ENCODE measurements at regions not wholly inside any gene's neighbourhood (a gene's known extent, or its start where the extent isn't known, plus 50 kb on each side); places are given as distances from the start of the nearest gene placed in this dataset.

DNA sequence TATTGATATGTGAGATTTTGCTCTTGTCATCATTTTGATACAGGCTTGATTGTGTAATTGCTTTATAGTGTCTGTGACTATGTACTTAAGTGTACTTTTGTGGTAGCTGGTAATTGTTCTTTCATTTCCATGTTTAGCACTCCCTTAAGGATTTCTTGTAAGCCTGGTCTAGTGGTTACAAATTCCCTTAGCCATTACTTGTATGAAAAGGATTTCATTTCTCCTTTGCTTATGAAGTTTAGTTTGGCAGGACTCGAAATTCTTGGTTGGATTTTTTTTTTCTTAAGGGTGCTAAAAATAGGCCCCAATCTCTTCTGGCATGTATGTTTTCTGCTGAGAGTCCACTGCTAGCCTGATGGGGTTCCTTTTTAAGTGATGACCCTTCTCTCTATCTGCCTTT, 346.8 kb downstream of the JRKL start:
- H3K4me2 ChIP-seq (ENCODE audit: insufficient read depth, low read length): no peak overlapping the region
- no peaks in the 10 kb centered on the region for H3K9me1 ChIP-seq (replicated peaks; ENCODE audit: control insufficient read depth, extremely low read depth, insufficient read depth, low read length)
- ChIA-PET CTCF (no interaction called here), POLR2A (no interaction called here)
- H4K20me1 ChIP-seq (replicated peaks; ENCODE audit: control insufficient read depth, extremely low read depth, insufficient read depth, low read length): no peaks in the 10 kb centered on the region
- intact Hi-C loops (cut with micrococcal nuclease): no loop called here
- H3K4me3 ChIP-seq (replicated peaks in 1 of 3; ENCODE audit: insufficient read depth in 1 of 3, low read depth in 1 of 3, low read length in 3 of 3): no peak overlapping the region
- dilution Hi-C loops (cut with MboI; ENCODE audit: extremely low pct_ligation_motif_present, low sequenced_read_pairs): no loop called here
- BruUV-seq (replicated peaks): no TSS peak
- H3K27ac ChIP-seq (ENCODE audit: insufficient read depth, low read depth, low read length): no peak overlapping the region
- H3K4me1 ChIP-seq (ENCODE audit: control insufficient read depth, extremely low read depth, insufficient read depth, low read length): no peaks in the 10 kb centered on the region
- no peaks in the 10 kb centered on the region for H3K9me3 ChIP-seq (replicated peaks; ENCODE audit: control insufficient read depth, insufficient read depth, low read length)
- TF ChIP-seq, protein P1, sequence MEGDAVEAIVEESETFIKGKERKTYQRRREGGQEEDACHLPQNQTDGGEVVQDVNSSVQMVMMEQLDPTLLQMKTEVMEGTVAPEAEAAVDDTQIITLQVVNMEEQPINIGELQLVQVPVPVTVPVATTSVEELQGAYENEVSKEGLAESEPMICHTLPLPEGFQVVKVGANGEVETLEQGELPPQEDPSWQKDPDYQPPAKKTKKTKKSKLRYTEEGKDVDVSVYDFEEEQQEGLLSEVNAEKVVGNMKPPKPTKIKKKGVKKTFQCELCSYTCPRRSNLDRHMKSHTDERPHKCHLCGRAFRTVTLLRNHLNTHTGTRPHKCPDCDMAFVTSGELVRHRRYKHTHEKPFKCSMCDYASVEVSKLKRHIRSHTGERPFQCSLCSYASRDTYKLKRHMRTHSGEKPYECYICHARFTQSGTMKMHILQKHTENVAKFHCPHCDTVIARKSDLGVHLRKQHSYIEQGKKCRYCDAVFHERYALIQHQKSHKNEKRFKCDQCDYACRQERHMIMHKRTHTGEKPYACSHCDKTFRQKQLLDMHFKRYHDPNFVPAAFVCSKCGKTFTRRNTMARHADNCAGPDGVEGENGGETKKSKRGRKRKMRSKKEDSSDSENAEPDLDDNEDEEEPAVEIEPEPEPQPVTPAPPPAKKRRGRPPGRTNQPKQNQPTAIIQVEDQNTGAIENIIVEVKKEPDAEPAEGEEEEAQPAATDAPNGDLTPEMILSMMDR (IDR thresholded peaks at IDR 0.05; ENCODE audit: extremely low read depth in 1 of 2, insufficient read depth in 1 of 2, low read depth in 1 of 2, low read length in 2 of 2): no peak
- TF ChIP-seq POLR2AphosphoS5 (IDR thresholded peaks at IDR 0.05; ENCODE audit: insufficient read depth, low read depth, low read length) (no peak), EZH2 (IDR thresholded peaks at IDR 0.05; ENCODE audit: borderline replicate concordance, low read depth, low read length, severe bottlenecking) (no peak), MYC (IDR thresholded peaks at IDR 0.05; ENCODE audit: low read depth, low read length) (no peak), FOS (IDR thresholded peaks at IDR 0.05; ENCODE audit: borderline replicate concordance, insufficient read depth, low read length) (no peak), JUN (IDR thresholded peaks at IDR 0.05; ENCODE audit: borderline replicate concordance, insufficient read depth, insufficient read length, low read depth) (no peak), POLR2A (IDR thresholded peaks at IDR 0.05; ENCODE audit: low read depth, low read length) (no peak), GATA2 (IDR thresholded peaks at IDR 0.05; ENCODE audit: insufficient read depth, insufficient read length, low read depth, low read length) (no peak)
- TF ChIP-seq, protein P2, sequence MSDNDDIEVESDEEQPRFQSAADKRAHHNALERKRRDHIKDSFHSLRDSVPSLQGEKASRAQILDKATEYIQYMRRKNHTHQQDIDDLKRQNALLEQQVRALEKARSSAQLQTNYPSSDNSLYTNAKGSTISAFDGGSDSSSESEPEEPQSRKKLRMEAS (IDR thresholded peaks at IDR 0.05; ENCODE audit: insufficient read depth, insufficient read length): no peak
- no peaks in the 10 kb centered on the region for H3K79me2 ChIP-seq (ENCODE audit: control insufficient read depth, insufficient read depth, low read length)
- DNase-seq (ENCODE audit: low read depth, low spot score): no peak
- H2AFZ ChIP-seq (ENCODE audit: low read depth, low read length): no peak overlapping the region
- no peaks in the 10 kb centered on the region for H3K27me3 ChIP-seq (ENCODE audit: control insufficient read depth in 2 of 2, insufficient read depth in 2 of 2, low read length in 2 of 2)
- H3K36me3 ChIP-seq (ENCODE audit: control insufficient read depth in 2 of 2, extremely low read depth in 1 of 2, insufficient read depth in 2 of 2, low read length in 2 of 2): no peaks in the 10 kb centered on the region
- no peak overlapping the region for H3K9ac ChIP-seq (replicated peaks; ENCODE audit: extremely low read depth, insufficient read depth, low read length)
- no peak for FAIRE-seq

Data from endothelial cell of umbilical vein (primary cell).